GM23338 (cell line): ENCODE measurements at regions not wholly inside any gene's neighbourhood (a gene's known extent, or its start where the extent isn't known, plus 50 kb on each side); places are given as distances from the start of the nearest gene placed in this dataset.

ENCODE experiments used
- ATAC-seq: fragments of 200-7000 bp; cut with Tn5 transposase; 3 replicates; pipeline ENCODE4 v1.9.1; 2020
- DNase-seq: peaks from one replicate; pipeline ENCODE4 v3.0.0-alpha.2; 2015; ENCODE audit warnings: low spot score
- H2AFZ ChIP-seq: fragments of 200-600 bp; sonication (generic); 2 replicates; pipeline ENCODE4 v1.8.0; 2016; ENCODE audit warnings: antibody characterized with exemption, mild to moderate bottlenecking, moderate library complexity
- H3F3A ChIP-seq: fragments of 200-600 bp; sonication (generic); replicated peaks from 2 replicates; pipeline ENCODE4 v1.8.0; 2017; ENCODE audit warnings: antibody characterized with exemption, mixed run types, low read depth
- H3K27ac ChIP-seq: fragments of 200-600 bp; sonication (generic); 2 replicates; pipeline ENCODE4 v1.6.1; 2016; ENCODE audit warnings: low read depth
- H3K27me3 ChIP-seq: fragments of 200-600 bp; sonication (generic); 2 replicates; pipeline ENCODE4 v1.8.0; 2016; ENCODE audit warnings: mild to moderate bottlenecking, mixed run types, moderate library complexity; ENCODE audit not compliant: insufficient read depth
- H3K36me3 ChIP-seq: fragments of 200-600 bp; sonication (generic); 2 replicates; pipeline ENCODE4 v1.8.0; 2016; ENCODE audit warnings: mild to moderate bottlenecking; ENCODE audit not compliant: insufficient read depth
- H3K4me1 ChIP-seq: fragments of 200-600 bp; sonication (generic); 2 replicates; pipeline ENCODE4 v1.8.0; 2016; ENCODE audit warnings: mild to moderate bottlenecking, moderate library complexity; ENCODE audit not compliant: insufficient read depth
- H3K4me2 ChIP-seq: fragments of 200-600 bp; sonication (generic); 2 replicates; pipeline ENCODE4 v1.7.1; 2017; ENCODE audit warnings: mixed run types
- H3K4me3 ChIP-seq: fragments of 200-600 bp; sonication (generic); 2 replicates; pipeline ENCODE4 v1.6.1; 2016; ENCODE audit warnings: mixed run types
- H3K79me2 ChIP-seq: fragments of 200-600 bp; sonication (generic); replicated peaks from 2 replicates; pipeline ENCODE4 v1.8.0; 2017; ENCODE audit warnings: mild to moderate bottlenecking; ENCODE audit not compliant: insufficient read depth
- H3K9me2 ChIP-seq: fragments of 200-600 bp; sonication (generic); 2 replicates; pipeline ENCODE4 v1.8.0; 2017; ENCODE audit not compliant: insufficient read depth
- H4K20me1 ChIP-seq: fragments of 200-600 bp; sonication (generic); replicated peaks from 2 replicates; pipeline ENCODE4 v1.8.0; 2017; ENCODE audit warnings: mild to moderate bottlenecking; ENCODE audit not compliant: insufficient read depth
- H3K27ac Mint-ChIP-seq: 2 replicates; pipeline ENCODE4 v1.8.0; 2020; ENCODE audit warnings: inconsistent platforms, mild to moderate bottlenecking, moderate library complexity, mixed read lengths
- H3K27me3 Mint-ChIP-seq: 3 replicates; pipeline ENCODE4 v1.8.0; 2022; ENCODE audit warnings: low read depth, mild to moderate bottlenecking, moderate library complexity, mixed read lengths, inconsistent platforms; ENCODE audit not compliant: insufficient read depth, poor library complexity
- H3K36me3 Mint-ChIP-seq: 3 replicates; pipeline ENCODE4 v1.8.0; 2021; ENCODE audit warnings: low read depth, mild to moderate bottlenecking, inconsistent platforms, moderate library complexity, mixed read lengths
- H3K4me1 Mint-ChIP-seq: 3 replicates; pipeline ENCODE4 v1.8.0; 2020; ENCODE audit warnings: mild to moderate bottlenecking, inconsistent platforms, mixed read lengths
- H3K4me3 Mint-ChIP-seq: 3 replicates; pipeline ENCODE4 v1.8.0; 2021; ENCODE audit warnings: moderate library complexity, mild to moderate bottlenecking, inconsistent platforms, mixed read lengths
- H3K9me3 Mint-ChIP-seq: 3 replicates; pipeline ENCODE4 v1.8.0; 2020; ENCODE audit warnings: moderate library complexity, mild to moderate bottlenecking, inconsistent platforms, mixed read lengths
- EZH2 ChIP-seq: fragments of 200-600 bp; sonication (generic); IDR thresholded peaks from one replicate; pipeline ENCODE4 v1.8.0; 2017; ENCODE audit warnings: antibody characterized with exemption, mild to moderate bottlenecking, low read depth; ENCODE audit not compliant: unreplicated experiment
- EZH2phosphoT487 ChIP-seq: fragments of 200-600 bp; sonication (generic); IDR thresholded peaks from one replicate; pipeline ENCODE4 v1.8.1; 2018; ENCODE audit warnings: antibody characterized with exemption; ENCODE audit not compliant: unreplicated experiment
- NANOG ChIP-seq: IDR thresholded peaks from 2 replicates; pipeline ENCODE4 v1.6.1; 2016; ENCODE audit warnings: antibody characterized with exemption, borderline replicate concordance
- POLR2AphosphoS5 ChIP-seq: IDR thresholded peaks from 2 replicates; pipeline ENCODE4 v1.6.1; 2016; ENCODE audit warnings: antibody characterized with exemption, low read depth
- STAT1 ChIP-seq: IDR thresholded peaks from one replicate; pipeline ENCODE4 v1.6.1; 2016; ENCODE audit warnings: antibody characterized with exemption; ENCODE audit not compliant: unreplicated experiment
- TF ChIP-seq, protein P1 (sequence below): fragments of 250-450 bp; sonication (Bioruptor Pico); IDR thresholded peaks from 2 replicates; pipeline ENCODE4 v1.5.0; 2020; ENCODE audit warnings: mild to moderate bottlenecking, moderate library complexity
- TF ChIP-seq, protein P2 (sequence below): IDR thresholded peaks from 2 replicates; pipeline ENCODE4 v1.6.1; 2016; ENCODE audit warnings: antibody characterized with exemption
- TF ChIP-seq, protein P3 (sequence below), 2 experiments: fragments of 200-600 bp in 1 of 2; sonication (generic) in 1 of 2; conservative IDR thresholded peaks; 2 replicates each; pipeline versions ENCODE4 v1.5.1 to v1.6.1; 2016 to 2017; ENCODE audit warnings: antibody characterized with exemption in 2 of 2, low read depth in 2 of 2, mild to moderate bottlenecking in 2 of 2, moderate library complexity in 1 of 2

DNA sequence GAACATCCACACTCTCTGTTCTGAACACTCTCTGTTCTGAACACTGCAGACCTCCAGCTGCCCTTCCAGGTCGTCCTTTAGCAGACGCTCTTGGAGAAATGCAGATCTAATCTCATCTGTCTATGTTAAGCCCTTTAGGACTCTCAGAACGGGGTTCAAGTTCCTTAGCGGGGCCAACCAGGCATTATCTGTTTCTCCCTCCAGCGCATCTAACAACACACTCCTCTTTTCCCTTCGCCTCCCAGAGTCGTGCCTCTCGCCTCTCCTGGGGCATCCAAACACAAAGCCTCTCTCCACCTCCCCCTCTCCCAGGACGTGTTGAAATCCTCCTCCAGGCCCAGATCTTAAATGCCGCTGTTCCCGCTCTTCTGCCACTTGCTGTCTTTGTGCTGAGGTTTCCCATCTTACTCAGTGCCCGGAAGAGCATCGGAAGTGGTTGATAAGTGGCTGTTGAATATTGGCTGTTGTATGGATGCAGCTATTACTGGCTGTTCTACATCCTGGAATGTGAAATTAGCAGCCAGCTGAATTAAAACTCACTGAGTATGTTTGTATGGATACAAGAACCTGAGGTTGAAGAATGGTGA is 108.4 kb upstream of the GGTLC1 start (continued):
- TF ChIP-seq, protein P1, sequence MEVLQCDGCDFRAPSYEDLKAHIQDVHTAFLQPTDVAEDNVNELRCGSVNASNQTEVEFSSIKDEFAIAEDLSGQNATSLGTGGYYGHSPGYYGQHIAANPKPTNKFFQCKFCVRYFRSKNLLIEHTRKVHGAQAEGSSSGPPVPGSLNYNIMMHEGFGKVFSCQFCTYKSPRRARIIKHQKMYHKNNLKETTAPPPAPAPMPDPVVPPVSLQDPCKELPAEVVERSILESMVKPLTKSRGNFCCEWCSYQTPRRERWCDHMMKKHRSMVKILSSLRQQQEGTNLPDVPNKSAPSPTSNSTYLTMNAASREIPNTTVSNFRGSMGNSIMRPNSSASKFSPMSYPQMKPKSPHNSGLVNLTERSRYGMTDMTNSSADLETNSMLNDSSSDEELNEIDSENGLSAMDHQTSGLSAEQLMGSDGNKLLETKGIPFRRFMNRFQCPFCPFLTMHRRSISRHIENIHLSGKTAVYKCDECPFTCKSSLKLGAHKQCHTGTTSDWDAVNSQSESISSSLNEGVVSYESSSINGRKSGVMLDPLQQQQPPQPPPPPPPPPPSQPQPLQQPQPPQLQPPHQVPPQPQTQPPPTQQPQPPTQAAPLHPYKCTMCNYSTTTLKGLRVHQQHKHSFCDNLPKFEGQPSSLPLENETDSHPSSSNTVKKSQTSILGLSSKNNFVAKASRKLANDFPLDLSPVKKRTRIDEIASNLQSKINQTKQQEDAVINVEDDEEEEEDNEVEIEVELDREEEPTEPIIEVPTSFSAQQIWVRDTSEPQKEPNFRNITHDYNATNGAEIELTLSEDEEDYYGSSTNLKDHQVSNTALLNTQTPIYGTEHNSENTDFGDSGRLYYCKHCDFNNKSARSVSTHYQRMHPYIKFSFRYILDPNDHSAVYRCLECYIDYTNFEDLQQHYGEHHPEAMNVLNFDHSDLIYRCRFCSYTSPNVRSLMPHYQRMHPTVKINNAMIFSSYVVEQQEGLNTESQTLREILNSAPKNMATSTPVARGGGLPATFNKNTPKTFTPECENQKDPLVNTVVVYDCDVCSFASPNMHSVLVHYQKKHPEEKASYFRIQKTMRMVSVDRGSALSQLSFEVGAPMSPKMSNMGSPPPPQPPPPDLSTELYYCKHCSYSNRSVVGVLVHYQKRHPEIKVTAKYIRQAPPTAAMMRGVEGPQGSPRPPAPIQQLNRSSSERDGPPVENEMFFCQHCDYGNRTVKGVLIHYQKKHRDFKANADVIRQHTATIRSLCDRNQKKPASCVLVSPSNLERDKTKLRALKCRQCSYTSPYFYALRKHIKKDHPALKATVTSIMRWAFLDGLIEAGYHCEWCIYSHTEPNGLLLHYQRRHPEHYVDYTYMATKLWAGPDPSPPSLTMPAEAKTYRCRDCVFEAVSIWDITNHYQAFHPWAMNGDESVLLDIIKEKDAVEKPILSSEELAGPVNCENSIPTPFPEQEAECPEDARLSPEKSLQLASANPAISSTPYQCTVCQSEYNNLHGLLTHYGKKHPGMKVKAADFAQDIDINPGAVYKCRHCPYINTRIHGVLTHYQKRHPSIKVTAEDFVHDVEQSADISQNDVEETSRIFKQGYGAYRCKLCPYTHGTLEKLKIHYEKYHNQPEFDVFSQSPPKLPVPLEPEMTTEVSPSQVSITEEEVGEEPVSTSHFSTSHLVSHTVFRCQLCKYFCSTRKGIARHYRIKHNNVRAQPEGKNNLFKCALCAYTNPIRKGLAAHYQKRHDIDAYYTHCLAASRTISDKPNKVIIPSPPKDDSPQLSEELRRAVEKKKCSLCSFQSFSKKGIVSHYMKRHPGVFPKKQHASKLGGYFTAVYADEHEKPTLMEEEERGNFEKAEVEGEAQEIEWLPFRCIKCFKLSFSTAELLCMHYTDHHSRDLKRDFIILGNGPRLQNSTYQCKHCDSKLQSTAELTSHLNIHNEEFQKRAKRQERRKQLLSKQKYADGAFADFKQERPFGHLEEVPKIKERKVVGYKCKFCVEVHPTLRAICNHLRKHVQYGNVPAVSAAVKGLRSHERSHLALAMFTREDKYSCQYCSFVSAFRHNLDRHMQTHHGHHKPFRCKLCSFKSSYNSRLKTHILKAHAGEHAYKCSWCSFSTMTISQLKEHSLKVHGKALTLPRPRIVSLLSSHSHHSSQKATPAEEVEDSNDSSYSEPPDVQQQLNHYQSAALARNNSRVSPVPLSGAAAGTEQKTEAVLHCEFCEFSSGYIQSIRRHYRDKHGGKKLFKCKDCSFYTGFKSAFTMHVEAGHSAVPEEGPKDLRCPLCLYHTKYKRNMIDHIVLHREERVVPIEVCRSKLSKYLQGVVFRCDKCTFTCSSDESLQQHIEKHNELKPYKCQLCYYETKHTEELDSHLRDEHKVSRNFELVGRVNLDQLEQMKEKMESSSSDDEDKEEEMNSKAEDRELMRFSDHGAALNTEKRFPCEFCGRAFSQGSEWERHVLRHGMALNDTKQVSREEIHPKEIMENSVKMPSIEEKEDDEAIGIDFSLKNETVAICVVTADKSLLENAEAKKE (CRISPR knock-in tag) = no peak

GRCh38 chr20:24096264-24096663 is 107.7 kb upstream of the GGTLC1 start:
- Histone ChIP-seq H3F3A (no peaks in the 10 kb centered on the region), H2AFZ (peak overlapping the region; percentile 72; the same call in 1 of the 2 replicates), H4K20me1 (no peaks in the 10 kb centered on the region), H3K4me2 (no peak overlapping the region), H3K4me3 (no peak overlapping the region), H3K27ac (no peak overlapping the region), H3K27me3 (no peaks in the 10 kb centered on the region), H3K9me2 (no peaks in the 10 kb centered on the region; the same call in 1 of the 2 replicates), H3K79me2 (no peaks in the 10 kb centered on the region), H3K4me1 (no peaks in the 10 kb centered on the region), H3K36me3 (no peaks in the 10 kb centered on the region)
- peaks cover 7% of the 10 kb centered on the region for H3K27me3 Mint-ChIP-seq
- DNase-seq = no peak
- ATAC-seq = peak; percentile 35; the same call in 2 of the 3 replicates
- H3K27ac Mint-ChIP-seq = no peak overlapping the region
- no peaks in the 10 kb centered on the region; the same call in 2 of the 3 replicates for H3K9me3 Mint-ChIP-seq
- no peak overlapping the region for H3K4me3 Mint-ChIP-seq
- H3K4me1 Mint-ChIP-seq = peaks cover 19% of the 10 kb centered on the region; the same call in 2 of the 3 replicates
- H3K36me3 Mint-ChIP-seq = no peaks in the 10 kb centered on the region
- TF ChIP-seq POLR2AphosphoS5 = no peak
- TF ChIP-seq, protein P2, sequence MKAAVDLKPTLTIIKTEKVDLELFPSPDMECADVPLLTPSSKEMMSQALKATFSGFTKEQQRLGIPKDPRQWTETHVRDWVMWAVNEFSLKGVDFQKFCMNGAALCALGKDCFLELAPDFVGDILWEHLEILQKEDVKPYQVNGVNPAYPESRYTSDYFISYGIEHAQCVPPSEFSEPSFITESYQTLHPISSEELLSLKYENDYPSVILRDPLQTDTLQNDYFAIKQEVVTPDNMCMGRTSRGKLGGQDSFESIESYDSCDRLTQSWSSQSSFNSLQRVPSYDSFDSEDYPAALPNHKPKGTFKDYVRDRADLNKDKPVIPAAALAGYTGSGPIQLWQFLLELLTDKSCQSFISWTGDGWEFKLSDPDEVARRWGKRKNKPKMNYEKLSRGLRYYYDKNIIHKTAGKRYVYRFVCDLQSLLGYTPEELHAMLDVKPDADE = no peak
- no peak for TF ChIP-seq STAT1
- TF ChIP-seq, protein P3, sequence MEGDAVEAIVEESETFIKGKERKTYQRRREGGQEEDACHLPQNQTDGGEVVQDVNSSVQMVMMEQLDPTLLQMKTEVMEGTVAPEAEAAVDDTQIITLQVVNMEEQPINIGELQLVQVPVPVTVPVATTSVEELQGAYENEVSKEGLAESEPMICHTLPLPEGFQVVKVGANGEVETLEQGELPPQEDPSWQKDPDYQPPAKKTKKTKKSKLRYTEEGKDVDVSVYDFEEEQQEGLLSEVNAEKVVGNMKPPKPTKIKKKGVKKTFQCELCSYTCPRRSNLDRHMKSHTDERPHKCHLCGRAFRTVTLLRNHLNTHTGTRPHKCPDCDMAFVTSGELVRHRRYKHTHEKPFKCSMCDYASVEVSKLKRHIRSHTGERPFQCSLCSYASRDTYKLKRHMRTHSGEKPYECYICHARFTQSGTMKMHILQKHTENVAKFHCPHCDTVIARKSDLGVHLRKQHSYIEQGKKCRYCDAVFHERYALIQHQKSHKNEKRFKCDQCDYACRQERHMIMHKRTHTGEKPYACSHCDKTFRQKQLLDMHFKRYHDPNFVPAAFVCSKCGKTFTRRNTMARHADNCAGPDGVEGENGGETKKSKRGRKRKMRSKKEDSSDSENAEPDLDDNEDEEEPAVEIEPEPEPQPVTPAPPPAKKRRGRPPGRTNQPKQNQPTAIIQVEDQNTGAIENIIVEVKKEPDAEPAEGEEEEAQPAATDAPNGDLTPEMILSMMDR (conservative IDR thresholded peaks at IDR 0.05; ENCODE audit: low read depth in 2 of 2) = no peak
- no peak for TF ChIP-seq EZH2phosphoT487
- no peak for TF ChIP-seq EZH2
- TF ChIP-seq NANOG = no peak
